Uterus (tissue), 3 donors: ENCODE measurements at regions not wholly inside any gene's neighbourhood (a gene's known extent, or its start where the extent isn't known, plus 50 kb on each side); places are given as distances from the start of the nearest gene placed in this dataset.
"Not testable (repeated sequence)": the region's sequence is repeated elsewhere in the genome, so short reads cannot be mapped to it uniquely, and the experiment has no call there.

Experiments
- DNase-seq, 2 donors: peaks; one replicate each; pipeline ENCODE4 v3.0.0-alpha.2; 2019 to 2020
- H3K27ac ChIP-seq, 2 donors: fragments of 200-600 bp; sonication (generic); 1 replicate in 1 of 2; 2 replicates in 1 of 2; pipeline ENCODE4 v1.5.1; 2016 to 2018
- H3K27me3 ChIP-seq, 2 donors: fragments of 200-600 bp; sonication (generic); one replicate each; pipeline ENCODE4 v1.5.1; 2018 to 2019; ENCODE audit warnings: control low read depth in 1 of 2
- H3K36me3 ChIP-seq, 2 donors: fragments of 200-600 bp; sonication (generic); one replicate each; pipeline ENCODE4 v1.5.1; 2019; ENCODE audit warnings: control low read depth in 1 of 2
- H3K4me1 ChIP-seq, 2 donors: fragments of 200-600 bp; sonication (generic); one replicate each; pipeline ENCODE4 v1.5.1; 2018 to 2019; ENCODE audit warnings: control low read depth in 1 of 2
- H3K4me3 ChIP-seq, 2 donors: fragments of 200-600 bp; sonication (generic); 1 replicate in 1 of 2; 2 replicates in 1 of 2; pipeline ENCODE4 v1.5.1; 2018 to 2019; ENCODE audit warnings: mild to moderate bottlenecking in 1 of 2
- H3K9me3 ChIP-seq, 2 donors: fragments of 200-600 bp; sonication (generic); one replicate each; pipeline ENCODE4 v1.5.1; 2019; ENCODE audit warnings: control low read depth in 1 of 2
- CTCF ChIP-seq, 4 experiments: fragments of 200-600 bp in 2 of 4; fragments of 450-650 bp in 2 of 4; sonication (generic) in 2 of 4; IDR thresholded peaks; one replicate each; pipeline ENCODE4 v1.5.1; 2016 to 2019; ENCODE audit warnings: antibody characterized with exemption in 4 of 4, mild to moderate bottlenecking in 2 of 4, moderate library complexity in 1 of 4
- POLR2A ChIP-seq, 2 donors: fragments of 450-650 bp; IDR thresholded peaks; one replicate each; pipeline ENCODE4 v1.6.1; 2016; ENCODE audit warnings: antibody characterized with exemption in 2 of 2, mild to moderate bottlenecking in 1 of 2, moderate library complexity in 1 of 2
- intact Hi-C: fragments of 100-400 bp; cut with DNase I; formaldehyde crosslinking; loops from one replicate; pipeline ENCODE4 v1.15.1; 2023; ENCODE audit warnings: low total_unique reads
- donor health status: DM: yes; HTN: yes; CAD: no.

- H3K27me3 ChIP-seq = no peaks in the 10 kb centered on the region
- DNase-seq = no peak
- TF ChIP-seq POLR2A (IDR thresholded peaks at IDR 0.05) = no peak
- no peak for TF ChIP-seq CTCF (IDR thresholded peaks at IDR 0.05)
- intact Hi-C loops = no loop called here
- H3K27ac ChIP-seq = no peak overlapping the region
- H3K36me3 ChIP-seq = no peaks in the 10 kb centered on the region
- no peaks in the 10 kb centered on the region for H3K4me1 ChIP-seq
- no peaks in the 10 kb centered on the region for H3K9me3 ChIP-seq
- H3K4me3 ChIP-seq = no peak overlapping the region
These were observed 142.6 kb upstream of the CPHXL start for GRCh38 chr16:75868636-75869632.

GRCh38 chr16:75881280-75881679 is 155.0 kb upstream of the CPHXL start:
- H3K4me3 ChIP-seq, H3K36me3 ChIP-seq, H3K27me3 ChIP-seq, DNase-seq, intact Hi-C loops, H3K9me3 ChIP-seq, H3K27ac ChIP-seq, H3K4me1 ChIP-seq: not testable (repeated sequence)

- Histone ChIP-seq H3K4me3 (no peak overlapping the region), H3K36me3 (no peaks in the 10 kb centered on the region), H3K4me1 (no peaks in the 10 kb centered on the region), H3K27ac (no peak overlapping the region), H3K9me3 (no peaks in the 10 kb centered on the region), H3K27me3 (no peaks in the 10 kb centered on the region)
- DNase-seq = no peak
- intact Hi-C loops = no loop called here
- no peak for TF ChIP-seq CTCF (IDR thresholded peaks at IDR 0.05)
- TF ChIP-seq POLR2A (IDR thresholded peaks at IDR 0.05) = no peak
These were observed 172.9 kb upstream of the CPHXL start for GRCh38 chr16:75899163-75899562.

- no peaks in the 10 kb centered on the region for H3K36me3 ChIP-seq
- intact Hi-C loops = no loop called here
- H3K4me1 ChIP-seq = no peaks in the 10 kb centered on the region
- no peak for DNase-seq
- no peaks in the 10 kb centered on the region for H3K9me3 ChIP-seq
- no peak overlapping the region for H3K4me3 ChIP-seq
- H3K27ac ChIP-seq = no peak overlapping the region
- no peak for TF ChIP-seq CTCF (IDR thresholded peaks at IDR 0.05)
- TF ChIP-seq POLR2A (IDR thresholded peaks at IDR 0.05) = no peak
- H3K27me3 ChIP-seq = no peaks in the 10 kb centered on the region
These were observed 182.2 kb upstream of the CPHXL start for GRCh38 chr16:75908331-75909117.

GRCh38 chr16:75909746-75910145 is 183.5 kb upstream of the CPHXL start:
- no peaks in the 10 kb centered on the region for H3K36me3 ChIP-seq
- no peak overlapping the region for H3K27ac ChIP-seq
- intact Hi-C loops = no loop called here
- no peaks in the 10 kb centered on the region for H3K4me1 ChIP-seq
- no peaks in the 10 kb centered on the region for H3K27me3 ChIP-seq
- H3K4me3 ChIP-seq = no peak overlapping the region
- no peaks in the 10 kb centered on the region for H3K9me3 ChIP-seq
- DNase-seq = no peak
- TF ChIP-seq CTCF (IDR thresholded peaks at IDR 0.05) (no peak), POLR2A (IDR thresholded peaks at IDR 0.05) (no peak)
